ENCODE measurements at regions not wholly inside any gene's neighbourhood (a gene's known extent, or its start where the extent isn't known, plus 50 kb on each side); places are given as distances from the start of the nearest gene placed in this dataset.

DNA sequence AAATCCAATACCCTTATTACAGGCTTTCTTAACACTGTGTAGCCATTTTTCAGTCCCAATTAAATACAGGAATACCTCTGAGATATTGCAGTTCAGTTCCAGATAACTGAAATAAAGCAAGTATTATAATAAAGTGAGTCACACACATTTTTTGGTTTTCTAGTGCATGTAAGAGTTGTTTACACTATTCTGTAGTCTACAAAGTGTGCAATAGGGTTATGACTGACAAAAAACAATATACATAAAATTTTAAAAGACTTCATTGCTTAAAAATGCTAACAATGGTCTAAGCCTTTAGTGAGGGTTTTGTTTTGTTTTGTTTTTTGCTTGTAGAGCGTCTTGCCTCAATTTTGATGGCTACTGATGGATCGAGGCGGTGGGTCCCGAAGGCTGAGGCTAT, 434.4 kb upstream of the NBEA start:
- DNase-seq, result no peak

DNA sequence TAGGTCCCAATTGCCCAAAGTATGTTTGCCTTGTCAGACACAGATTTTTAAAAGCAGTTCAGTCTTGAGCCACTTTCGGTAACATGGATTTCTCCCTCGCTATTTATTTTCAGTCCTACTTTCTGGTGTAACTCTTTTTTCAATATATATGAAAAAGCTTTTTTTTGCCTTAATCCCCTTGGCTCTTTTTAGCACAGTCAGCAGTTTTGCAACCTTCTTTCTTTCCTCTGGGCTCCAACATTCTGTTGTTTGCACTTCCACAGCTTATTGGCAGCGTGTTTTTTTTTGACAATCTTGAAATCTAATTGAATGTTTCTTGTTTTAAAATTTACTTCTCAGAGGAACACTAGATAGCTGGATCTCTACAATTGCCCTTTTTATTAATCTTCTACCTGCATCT, 429.3 kb upstream of the NBEA start:
- no peak for DNase-seq

DNA sequence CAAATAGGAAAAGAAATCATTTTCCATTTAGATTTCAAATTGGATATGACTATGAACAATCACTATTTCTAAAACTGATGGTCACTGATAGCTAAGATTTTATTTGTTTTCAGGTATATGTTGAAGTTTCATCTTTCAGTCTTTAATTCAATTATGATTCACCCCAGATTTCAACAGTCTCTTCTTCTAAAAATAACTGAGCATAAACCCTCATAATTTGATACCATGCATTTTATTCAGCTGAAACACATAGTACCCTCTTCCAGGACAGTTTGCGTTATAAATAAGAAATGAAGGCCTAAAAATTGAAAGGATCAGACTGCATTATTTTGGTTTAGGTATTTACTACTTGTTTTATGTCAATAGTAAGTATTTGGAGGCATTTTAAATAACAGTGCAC, 428.5 kb upstream of the NBEA start:
- no peak for DNase-seq

DNA sequence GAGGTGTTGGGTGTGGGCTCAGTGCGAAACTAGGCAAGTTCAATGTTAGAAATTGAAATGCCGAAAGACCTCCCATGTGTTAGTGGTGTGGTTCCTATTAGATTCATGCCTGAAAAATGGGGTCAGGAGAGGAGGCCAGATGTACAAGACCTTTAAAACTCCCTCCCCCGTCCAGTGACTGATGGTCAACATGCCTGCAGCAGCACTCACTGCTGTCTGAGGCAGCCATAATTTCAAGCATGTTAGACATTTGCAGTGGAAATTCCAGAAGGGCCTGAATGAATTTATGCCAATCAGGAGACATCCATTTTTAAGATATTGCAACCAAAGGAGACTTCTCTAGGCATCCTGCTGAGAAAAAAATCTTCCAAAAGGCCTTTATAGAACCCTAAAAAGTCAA, 426.9 kb upstream of the NBEA start:
- DNase-seq, result no peak

DNA sequence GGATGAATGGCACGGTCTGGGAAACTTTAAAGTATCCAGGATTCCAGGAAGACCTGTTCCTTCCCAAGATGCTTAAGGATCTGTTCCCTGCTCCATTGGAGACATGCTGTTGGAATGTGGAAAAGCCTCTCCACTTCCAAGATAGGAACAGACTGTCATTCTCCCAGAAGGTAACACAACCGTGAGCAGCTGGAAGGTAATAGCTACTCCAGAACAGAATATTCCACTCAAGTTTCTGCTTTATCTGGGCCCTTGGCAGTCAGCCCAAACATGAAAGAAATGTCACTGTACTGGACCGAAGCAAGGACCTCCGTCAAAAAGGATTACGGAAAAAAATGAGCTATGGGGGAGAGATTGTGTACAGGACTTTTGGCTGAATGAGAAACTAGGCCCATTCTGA, 420.9 kb upstream of the NBEA start:
- DNase-seq, result no peak

DNA sequence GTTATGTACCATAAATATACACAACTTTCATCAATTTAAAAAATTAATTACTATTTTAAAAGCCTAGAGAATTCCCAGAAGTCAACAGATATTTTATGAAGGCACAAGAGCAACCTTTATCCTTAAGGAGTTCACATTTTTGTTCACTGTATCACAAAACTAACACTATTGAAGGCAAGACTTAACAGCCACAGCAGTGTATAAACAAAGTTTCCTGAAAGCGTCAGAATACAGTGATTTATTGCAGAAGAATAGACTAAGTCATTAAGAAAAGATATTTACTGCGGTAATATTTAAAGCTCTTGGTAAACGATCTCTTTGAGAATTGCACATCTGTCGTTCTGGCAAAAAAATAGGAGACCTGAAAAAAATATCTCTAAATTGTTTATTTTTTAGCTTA, 419.3 kb upstream of the NBEA start:
- no peak for DNase-seq

DNA sequence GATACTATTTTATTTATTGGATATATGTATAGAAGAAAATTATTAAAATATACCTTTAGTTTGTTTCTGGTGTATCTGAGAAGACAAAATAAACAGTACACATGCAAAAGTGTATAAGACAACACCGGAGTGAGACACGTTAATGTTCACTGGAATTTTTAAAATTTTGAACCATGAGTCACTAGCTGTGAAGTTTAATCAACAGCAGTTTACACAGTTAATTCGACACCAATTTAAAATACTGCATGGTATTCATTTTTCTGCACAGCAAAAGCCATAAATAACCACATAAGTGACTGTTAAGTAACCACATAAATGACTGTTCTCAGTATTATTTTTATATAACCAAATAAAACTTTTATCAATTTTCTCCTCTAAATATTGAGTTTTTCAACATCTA, 418.7 kb upstream of the NBEA start:
- no peak for DNase-seq

DNA sequence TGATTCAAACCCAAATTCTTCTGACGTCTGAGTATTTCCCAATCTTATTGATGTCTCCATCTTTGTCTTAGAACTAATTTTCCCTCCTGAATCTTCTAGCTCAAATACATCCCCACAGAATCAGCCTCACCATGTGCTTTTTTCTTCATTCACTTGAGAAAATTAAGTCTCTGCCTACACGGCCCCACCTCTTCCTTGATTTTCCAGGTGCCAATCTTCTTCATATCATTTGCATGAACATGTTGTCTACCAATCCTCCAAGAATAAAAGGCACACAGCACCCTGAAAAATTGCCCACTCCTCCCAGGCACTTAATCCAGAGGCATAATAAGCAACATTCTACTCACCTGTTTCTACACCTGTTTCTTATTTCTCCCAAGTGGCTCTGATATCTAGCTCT, 408.1 kb upstream of the NBEA start:
- DNase-seq, result no peak

DNA sequence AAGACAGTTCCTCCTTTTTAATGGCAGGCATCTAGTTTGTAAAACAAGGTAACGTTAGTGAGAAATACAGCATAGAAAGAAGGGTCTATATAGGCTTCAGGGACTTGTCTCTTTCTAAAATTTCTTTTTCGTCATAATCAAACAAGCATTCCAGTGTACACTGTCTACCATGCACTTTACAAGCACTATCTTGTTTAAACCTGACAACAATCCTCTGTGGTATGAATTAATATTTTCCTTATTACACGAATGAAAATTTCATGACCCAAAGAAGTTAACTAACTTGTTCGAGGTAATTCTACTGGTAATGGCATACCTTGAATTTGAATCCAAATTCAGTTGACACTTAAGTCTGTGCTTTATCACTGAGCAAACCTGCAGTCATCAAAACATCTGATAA, 399.7 kb upstream of the NBEA start:
- no peak for DNase-seq

DNA sequence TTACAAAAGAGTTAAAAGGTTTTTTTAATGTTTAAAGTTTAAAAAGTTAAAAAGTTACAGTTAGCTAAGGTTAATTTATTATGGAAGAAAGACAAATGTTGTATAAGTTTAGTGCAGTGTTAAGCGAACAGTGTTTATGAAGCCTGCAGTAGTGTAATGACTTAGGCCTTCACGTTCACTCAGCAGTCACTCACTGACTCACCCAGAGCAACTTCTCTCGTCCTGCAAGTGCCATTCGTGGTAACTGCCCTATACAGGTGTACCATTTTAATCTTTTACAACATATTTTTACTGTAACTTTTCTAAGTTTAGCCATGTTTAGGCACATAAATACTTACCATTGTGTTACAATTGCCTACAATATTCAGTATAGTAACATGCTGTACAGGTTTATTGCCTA, 398.2 kb upstream of the NBEA start:
- DNase-seq, result no peak

DNA sequence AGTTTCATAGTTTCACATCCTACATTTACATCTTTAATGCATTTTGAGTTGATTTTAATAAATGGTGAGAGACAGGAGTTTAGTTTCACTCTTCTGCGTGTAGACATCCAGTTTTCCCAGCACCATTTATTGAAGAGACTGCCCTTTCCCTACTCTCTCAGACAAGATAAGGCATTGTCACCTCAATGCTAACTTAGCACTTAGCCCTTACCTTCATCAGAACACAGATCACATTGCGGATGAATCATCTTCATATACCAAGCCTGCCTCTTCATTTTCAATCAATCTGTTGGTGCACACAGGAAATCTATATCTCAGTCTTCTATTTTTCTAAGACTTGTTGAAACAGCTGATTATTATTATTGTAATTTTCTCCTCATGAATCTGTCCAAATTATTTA, 396.6 kb upstream of the NBEA start:
- no peak for DNase-seq

DNA sequence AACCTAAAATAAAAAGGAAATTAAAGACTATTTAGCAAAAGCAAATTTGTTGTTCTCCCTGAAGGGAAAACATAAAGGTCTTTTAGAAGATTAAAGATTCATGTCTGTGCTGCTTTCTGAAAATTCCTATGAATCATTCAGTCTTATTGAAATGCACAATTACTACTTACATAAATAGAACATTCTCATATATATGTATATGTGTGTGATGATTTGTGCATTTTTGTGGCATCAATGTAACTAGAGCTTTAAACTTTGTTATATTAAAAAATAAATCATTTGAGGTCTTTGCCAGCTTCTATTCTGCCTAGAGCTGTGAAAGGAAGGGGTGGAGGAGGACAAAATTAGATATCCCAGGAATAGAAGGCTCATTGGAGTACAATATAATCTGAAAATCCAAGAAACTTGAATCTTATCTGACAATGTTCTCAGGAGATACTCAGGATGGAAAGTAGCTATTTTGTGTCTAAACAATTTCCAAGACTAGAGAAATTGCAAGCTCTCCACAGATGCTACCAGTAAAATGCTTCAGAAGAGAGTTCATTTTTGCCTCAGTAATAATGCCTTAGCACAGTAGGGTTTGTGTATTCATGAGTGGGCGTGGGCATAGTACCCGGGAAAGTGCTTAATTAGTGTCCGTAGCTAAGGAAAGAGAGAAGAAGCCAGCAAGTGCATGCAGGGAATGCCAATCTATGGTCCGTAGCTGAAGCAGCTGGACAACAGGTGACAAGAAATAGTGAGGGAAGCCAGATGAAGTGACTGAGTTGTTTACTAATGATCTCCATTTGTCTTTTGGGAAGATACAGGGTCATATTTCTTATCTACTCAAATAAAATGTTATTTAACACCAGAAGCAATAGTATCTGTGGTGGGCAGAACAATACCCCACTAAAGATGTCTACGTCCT, 395.5 kb upstream of the NBEA start:
- no peak for DNase-seq

DNA sequence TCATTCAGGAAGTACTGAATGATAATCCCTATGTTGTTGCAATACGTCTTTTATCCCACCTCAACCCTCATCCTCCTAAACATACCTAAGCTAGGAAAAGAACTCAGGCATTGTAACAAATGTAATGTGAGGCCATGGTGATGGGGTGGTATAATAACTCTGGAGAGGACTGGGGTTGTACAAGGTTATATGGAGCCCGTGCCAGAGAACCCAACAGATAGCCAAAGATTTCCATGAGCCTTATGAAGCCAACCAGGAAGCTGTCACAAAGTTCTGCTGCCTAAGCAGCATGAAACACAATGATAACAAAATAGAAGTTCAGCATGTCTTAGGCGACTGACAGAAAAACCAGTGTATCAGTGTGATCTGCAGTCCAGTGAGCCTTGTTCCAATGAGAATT, 394.1 kb upstream of the NBEA start:
- no peak for DNase-seq

DNA sequence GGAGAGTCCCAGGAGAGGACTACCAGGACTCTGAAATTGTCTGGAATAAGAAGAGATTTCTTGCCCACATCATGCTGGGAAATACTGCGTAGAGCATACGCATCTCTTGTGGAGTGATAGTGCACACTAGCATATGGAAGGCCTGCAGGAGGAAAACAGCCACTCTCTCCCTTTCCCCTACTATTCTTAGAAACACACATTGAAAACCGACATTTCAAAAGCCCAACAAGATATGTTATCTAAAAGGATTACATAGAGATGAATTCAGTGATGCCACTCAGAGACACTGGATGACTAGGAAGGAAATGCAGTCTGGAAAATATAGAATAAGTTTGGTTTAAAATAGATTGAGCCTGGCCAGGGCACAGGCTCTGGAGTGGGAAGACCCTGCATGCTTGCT, 388.7 kb upstream of the NBEA start:
- DNase-seq, result no peak

DNA sequence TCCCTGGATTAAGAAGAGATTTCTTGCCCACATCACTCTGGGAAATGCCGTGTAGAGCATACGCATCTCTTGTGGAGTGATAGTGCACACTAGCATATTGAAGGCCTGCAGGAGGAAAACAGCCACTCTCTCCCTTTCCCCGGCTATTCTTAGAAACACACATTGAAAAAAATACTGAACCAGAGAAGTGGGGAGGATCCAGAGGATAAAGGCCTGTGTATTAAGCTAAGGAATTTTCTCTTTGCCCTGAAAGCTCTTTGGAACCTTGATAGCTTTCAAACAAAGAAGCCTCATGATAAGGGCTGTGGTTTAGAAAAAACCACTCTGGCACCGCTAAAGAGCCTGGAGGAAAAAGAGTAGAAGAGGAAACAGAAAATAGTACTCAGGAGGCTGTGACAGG, 386.1 kb upstream of the NBEA start:
- DNase-seq, result no peak

DNA sequence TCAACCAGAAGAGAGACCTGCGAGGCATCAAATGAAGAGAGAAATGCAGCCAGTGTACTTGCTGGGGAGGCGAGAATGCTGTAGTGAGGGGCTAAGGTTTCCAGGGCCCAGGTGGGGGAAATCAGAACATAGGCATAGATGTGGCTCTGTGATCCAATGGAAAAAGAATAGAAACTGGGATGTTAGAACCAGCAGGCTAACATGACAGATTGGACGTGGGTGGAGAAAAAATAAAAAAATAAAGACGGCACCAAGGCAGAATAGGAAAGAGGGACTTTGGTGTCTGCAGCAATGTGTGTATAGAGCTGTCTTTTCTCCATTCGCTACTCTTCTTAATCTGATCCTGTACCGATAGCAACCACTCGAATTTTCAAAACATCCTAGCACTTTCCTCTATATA, 381.0 kb upstream of the NBEA start:
- DNase-seq, result no peak

DNA sequence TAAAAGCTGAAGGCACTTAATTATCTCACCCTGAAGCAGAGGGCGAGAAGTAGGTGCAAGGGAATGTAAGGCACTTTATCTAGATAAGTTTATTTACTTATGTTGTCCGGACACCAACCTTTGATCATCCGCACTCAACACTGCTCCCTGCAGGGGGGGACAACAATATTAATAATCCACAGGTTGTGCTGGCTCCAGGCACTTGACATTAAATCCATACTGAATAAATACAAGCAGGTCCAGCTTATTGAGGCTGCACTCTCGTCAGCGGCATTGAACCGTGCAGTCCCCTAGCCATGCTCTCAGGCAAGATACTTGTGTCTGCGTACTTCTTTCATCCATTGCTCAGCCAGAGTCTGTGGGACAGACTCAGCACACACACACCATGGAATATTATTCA, 374.5 kb upstream of the NBEA start:
- DNase-seq, result no peak

DNA sequence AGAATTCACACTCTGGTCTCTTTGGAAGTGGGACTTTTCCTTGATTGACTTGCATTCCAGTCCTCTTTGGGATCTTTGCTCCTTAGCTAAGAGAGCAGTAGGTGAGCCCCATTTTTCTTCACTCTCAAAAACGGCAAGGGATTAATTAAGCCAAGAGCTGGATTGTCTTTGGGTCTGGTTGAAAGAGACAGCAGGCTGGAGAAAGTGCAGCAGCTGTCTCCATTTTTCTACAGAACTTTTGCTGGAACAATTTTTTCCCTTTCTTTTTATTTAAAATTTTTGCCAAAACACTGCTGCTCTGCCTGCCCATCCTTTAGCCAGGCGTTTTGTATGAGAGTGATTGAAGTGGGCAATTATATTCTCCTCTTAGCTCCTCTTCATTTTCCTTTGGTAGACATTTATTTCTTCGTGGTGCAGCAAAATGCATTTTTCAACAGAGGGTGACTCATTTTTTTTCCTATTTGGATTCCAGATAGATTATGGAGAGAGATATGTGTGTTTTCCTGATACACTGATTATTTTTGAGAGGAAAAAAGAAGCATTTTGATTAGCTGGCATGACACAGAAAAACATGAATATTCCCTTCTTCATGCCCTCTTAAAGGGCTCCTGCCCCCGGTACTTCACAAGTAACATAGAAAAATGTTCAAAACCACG, 371.2 kb upstream of the NBEA start:
- no peak for DNase-seq

DNA sequence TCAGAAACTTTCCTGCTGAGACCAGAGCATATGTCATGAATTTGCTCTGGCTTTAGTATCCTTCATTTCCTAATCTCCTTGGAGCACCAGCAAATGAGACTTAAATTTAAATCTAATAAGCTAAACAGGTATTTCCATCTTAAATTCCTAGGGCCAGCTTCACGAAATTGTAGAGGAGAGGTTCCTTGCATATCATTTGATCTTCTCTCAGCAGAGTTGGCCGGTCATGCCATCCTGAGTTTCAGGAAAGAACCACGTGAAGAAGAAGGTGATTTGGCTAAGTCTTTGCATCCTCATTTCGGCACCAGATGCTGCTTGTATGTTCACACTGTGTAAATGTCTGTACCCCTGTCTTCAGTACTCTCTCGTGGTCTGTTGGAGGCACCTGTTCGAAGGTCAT, 370.4 kb upstream of the NBEA start:
- no peak for DNase-seq

DNA sequence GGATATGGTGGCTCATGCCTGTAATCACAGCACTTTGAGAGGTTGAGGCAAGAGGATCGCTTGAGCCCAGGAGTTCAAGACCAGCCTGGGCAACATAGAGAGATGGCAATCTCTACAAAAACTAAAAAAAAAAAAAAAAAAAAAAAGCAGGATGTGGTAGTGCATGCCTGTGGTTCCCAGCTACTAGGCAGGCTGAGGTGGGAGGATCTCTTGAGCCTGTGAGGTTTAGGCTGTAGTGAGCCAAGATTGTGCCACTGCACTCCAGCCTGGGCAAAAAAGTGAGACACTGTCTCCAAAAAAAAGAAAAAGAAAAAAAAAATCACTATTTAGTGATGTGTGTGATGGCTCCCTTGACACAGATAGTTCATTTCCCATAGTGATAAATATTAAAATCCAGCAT, 365.0 kb upstream of the NBEA start:
- no peak for DNase-seq

DNA sequence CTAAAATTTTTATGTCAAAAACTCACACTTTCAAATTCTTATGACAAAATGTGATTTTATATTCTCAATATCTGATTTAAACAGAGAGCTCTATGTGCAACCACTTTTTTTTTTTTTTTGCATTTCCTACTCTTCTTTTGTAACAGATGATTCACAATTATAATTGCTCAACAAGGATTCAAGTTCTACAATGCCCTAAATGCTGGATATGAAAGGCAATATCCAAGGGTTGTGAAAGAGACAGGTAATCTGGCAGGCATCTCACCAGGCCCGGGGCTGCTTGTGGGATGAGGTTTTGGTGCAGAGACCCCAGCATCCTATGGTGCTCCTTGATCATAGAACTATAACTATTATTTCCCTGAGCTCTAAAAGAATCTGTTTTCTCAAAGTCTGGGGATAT, 363.6 kb upstream of the NBEA start:
- DNase-seq, result no peak

DNA sequence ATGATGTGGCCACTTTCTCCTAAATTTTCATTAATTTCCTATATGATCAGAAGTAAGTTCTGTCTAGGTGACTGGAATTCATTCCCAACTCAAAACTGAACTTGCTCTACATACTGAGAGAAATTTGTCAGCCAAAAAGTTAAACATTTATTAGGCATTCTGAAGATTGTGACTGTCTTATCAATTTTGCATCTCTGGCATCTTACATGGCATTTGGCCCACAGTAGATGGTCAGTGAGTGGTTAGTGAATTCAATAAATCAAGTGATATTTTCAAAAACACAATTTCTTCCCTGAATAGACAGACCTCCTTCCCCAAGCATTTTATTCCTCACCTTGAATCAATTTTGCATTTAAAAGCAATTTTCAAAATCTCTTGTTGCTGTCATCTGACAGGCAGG, 363.2 kb upstream of the NBEA start:
- DNase-seq, result no peak

DNA sequence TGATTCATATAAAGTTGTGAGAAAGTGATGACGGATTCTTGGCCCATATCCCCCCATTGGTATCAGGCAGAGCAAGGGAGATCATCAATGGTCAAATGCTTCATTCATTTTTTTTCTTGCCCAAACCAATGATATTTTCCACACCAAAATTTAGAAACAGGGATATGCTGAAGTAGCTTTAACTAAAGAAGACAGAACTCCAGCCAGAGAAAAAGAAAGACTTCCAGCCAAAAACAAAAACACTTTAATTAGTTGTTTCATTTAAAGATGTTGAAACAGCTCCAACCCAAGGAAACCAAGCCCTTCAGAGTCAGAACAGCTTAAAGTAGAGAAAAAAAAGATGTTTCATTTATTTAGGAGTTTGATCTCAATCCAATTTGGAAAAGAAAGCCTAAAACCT, 358.9 kb upstream of the NBEA start:
- no peak for DNase-seq

DNA sequence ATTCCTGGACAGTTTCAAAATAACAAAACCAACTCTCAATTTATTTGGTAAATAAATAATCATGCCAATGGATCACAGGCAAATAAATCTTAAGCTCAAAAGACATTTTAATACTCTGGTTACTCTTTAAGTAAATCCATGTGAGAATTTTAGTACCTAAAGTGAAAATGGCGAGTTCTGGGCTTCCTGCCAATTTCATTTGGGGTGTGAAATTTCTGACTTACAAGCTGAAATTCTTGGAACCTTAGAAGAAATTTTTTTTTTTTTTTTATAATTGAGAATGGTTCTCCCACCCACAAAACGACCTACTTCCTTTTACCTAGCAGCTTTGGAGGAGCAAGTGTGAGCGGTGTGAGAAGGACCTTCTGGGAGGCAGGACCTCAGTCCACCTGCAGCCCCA, 354.5 kb upstream of the NBEA start:
- DNase-seq, result no peak

DNA sequence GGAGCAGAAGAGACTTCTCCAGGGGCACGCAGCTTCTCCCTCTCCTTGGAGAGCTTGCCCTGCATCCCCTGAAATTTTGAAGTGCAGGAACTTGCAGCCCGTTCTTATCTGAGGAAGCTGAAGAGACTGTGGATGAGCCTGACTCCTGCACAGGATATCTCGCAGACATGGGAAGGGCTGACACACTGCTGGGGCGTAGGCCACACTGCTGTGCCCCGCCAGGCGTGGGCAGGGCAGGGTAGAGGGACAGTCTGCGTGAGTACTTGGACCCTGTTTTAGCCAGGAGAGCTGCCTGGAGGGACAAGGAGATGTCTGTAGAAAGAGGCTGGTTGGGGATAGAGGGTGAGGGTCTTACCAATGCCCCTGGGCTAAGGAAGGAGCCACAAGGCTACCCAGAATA, 353.7 kb upstream of the NBEA start:
- no peak for DNase-seq

Data from stimulated activated CD4-positive, alpha-beta T cell treated with anti-CD3 and anti-CD28 coated beads, Interleukin-15, amount 100 ng/mL, for 24 hours (primary cell).